Thymus (tissue), 11 donors: ENCODE measurements at regions not wholly inside any gene's neighbourhood (a gene's known extent, or its start where the extent isn't known, plus 50 kb on each side); places are given as distances from the start of the nearest gene placed in this dataset.
"Not testable (repeated sequence)": the region's sequence is repeated elsewhere in the genome, so short reads cannot be mapped to it uniquely, and the experiment has no call there.

Experiments used
- DNase-seq, 9 donors: peaks; one replicate each; pipeline ENCODE4 v3.0.0-alpha.2; 2013; ENCODE audit warnings: low spot score in 9 of 9, low read depth in 6 of 9, missing footprints in 1 of 9
- H3K27ac ChIP-seq, 2 donors: one replicate each; pipeline ENCODE4 v1.5.1; 2013; ENCODE audit warnings: control low read depth in 1 of 2, low read depth in 1 of 2, low read length in 1 of 2, mild to moderate bottlenecking in 1 of 2, moderate library complexity in 1 of 2
- H3K27me3 ChIP-seq, 2 donors: one replicate each; pipeline ENCODE4 v1.5.1; 2013; ENCODE audit warnings: low read length in 1 of 2; ENCODE audit not compliant: control insufficient read depth in 2 of 2, insufficient read depth in 1 of 2
- H3K36me3 ChIP-seq, 2 donors: one replicate each; pipeline ENCODE4 v1.5.1; 2013; ENCODE audit warnings: low read length in 1 of 2, mild to moderate bottlenecking in 1 of 2, moderate library complexity in 1 of 2; ENCODE audit not compliant: control insufficient read depth in 2 of 2, insufficient read depth in 2 of 2
- H3K4me1 ChIP-seq, 2 donors: one replicate each; pipeline ENCODE4 v1.5.1; 2013; ENCODE audit warnings: low read length in 2 of 2; ENCODE audit not compliant: control insufficient read depth in 2 of 2, insufficient read depth in 2 of 2
- H3K4me3 ChIP-seq, 2 donors: one replicate each; pipeline ENCODE4 v1.5.1; 2013; ENCODE audit warnings: low read length in 2 of 2, control low read depth in 1 of 2, mild to moderate bottlenecking in 1 of 2
- H3K9me3 ChIP-seq, 2 donors: one replicate each; pipeline ENCODE4 v1.5.1; 2013; ENCODE audit warnings: low read length in 1 of 2, mild to moderate bottlenecking in 1 of 2; ENCODE audit not compliant: control insufficient read depth in 2 of 2, insufficient read depth in 1 of 2
- WGBS: extraction: QIAGEN DNeasy Blood & Tissue Kit; methylation state at CpG from one replicate; pipeline ENCODE4 v1.1.7; 2013; 5-methylcytosine and 5-hydroxymethylcytosine counted together
- donor health status: healthy.

GRCh38 chr16:64085296-64085695, 1036.6 kb downstream of the CDH11 start:
- no peaks in the 10 kb centered on the region for H3K4me1 ChIP-seq
- H3K9me3 ChIP-seq, result no peaks in the 10 kb centered on the region
- no peaks in the 10 kb centered on the region for H3K36me3 ChIP-seq
- no peak overlapping the region for H3K4me3 ChIP-seq
- H3K27me3 ChIP-seq, result no peaks in the 10 kb centered on the region
- H3K27ac ChIP-seq, result no peak overlapping the region
- WGBS, result 79% methylated on average over 4 of the region's 4 CpGs
- DNase-seq, result no peak

DNA sequence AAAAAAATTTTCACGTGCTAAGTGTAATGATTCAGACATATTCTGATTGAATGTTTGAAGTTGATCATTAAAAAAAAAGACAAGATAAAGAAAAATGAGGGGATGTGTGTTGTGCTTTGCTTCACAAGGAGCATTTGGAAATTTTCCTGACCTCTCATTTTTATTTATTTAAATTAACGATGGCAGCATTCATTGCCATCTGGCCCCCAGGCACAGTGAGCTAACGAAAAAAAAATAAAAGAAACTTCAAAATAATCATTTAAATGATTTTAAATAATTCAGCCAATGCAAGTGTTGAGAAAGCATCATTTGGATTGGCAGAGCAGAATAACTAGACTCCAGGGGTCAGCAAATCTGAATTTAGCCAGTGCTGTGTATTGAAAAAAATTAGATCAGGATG, 1037.2 kb downstream of the CDH11 start:
- no peaks in the 10 kb centered on the region for H3K36me3 ChIP-seq
- H3K9me3 ChIP-seq, result no peaks in the 10 kb centered on the region
- H3K27me3 ChIP-seq, result no peaks in the 10 kb centered on the region
- no peak for DNase-seq
- WGBS, result 92% methylated on average over 3 of the region's 3 CpGs
- no peak overlapping the region for H3K27ac ChIP-seq
- no peaks in the 10 kb centered on the region for H3K4me1 ChIP-seq
- H3K4me3 ChIP-seq, result no peak overlapping the region

GRCh38 chr16:64083428-64084129, 1038.3 kb downstream of the CDH11 start:
- no peak overlapping the region for H3K4me3 ChIP-seq
- DNase-seq, result no peak
- H3K9me3 ChIP-seq, result no peaks in the 10 kb centered on the region
- 91% methylated on average over 4 of the region's 4 CpGs for whole genome bisulfite sequencing
- no peaks in the 10 kb centered on the region for H3K4me1 ChIP-seq
- H3K36me3 ChIP-seq, result no peaks in the 10 kb centered on the region
- H3K27ac ChIP-seq, result no peak overlapping the region
- no peaks in the 10 kb centered on the region for H3K27me3 ChIP-seq

- 97% methylated on average over 2 of the region's 2 CpGs for WGBS
- Histone ChIP-seq H3K36me3 (no peaks in the 10 kb centered on the region), H3K9me3 (no peaks in the 10 kb centered on the region), H3K27me3 (no peaks in the 10 kb centered on the region), H3K4me3 (no peak overlapping the region), H3K27ac (no peak overlapping the region), H3K4me1 (no peaks in the 10 kb centered on the region)
- DNase-seq, result no peak
These were observed 1044.6 kb downstream of the CDH11 start for GRCh38 chr16:64077242-64077641.

- Histone ChIP-seq H3K9me3 (no peaks in the 10 kb centered on the region), H3K36me3 (no peaks in the 10 kb centered on the region), H3K4me1 (no peaks in the 10 kb centered on the region), H3K27ac (no peak overlapping the region), H3K4me3 (no peak overlapping the region), H3K27me3 (no peaks in the 10 kb centered on the region)
- 88% methylated on average over 3 of the region's 3 CpGs for WGBS
- DNase-seq, result no peak
These were observed 1047.2 kb downstream of the CDH11 start for GRCh38 chr16:64074706-64075105.

- not testable (repeated sequence) for H3K9me3 ChIP-seq, H3K27ac ChIP-seq, H3K27me3 ChIP-seq, H3K36me3 ChIP-seq, H3K4me3 ChIP-seq, H3K4me1 ChIP-seq, DNase-seq
- 96% methylated on average over 34 of the region's 34 CpGs for whole genome bisulfite sequencing
These were observed 1049.6 kb downstream of the CDH11 start for GRCh38 chr16:64072131-64072730.

GRCh38 chr16:64065523-64065922, 1056.3 kb downstream of the CDH11 start:
- Histone ChIP-seq H3K9me3 (no peaks in the 10 kb centered on the region), H3K4me3 (no peak overlapping the region), H3K36me3 (no peaks in the 10 kb centered on the region), H3K4me1 (no peaks in the 10 kb centered on the region), H3K27ac (no peak overlapping the region), H3K27me3 (no peaks in the 10 kb centered on the region)
- 88% methylated on average over 1 of the region's 1 CpG for WGBS
- DNase-seq, result no peak

DNA sequence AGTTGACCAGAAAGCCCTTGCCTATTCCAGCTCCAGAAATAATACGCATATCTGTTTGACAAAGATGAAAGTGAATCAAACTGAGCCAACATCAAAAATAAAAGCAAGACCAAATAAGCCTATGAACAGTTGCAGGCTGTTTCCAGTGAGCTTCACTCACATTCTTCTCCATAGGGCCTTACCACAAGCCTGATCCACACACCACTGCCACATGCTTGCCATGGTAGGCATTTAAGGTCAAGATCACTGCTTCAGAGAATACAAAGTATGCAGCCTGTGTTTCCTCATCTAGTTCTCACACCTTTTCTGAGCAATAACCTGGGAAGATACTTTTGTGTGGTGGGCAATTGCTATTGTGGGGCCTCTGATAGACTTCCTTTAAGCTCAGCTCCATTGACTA, 1060.2 kb downstream of the CDH11 start:
- Histone ChIP-seq H3K36me3 (no peaks in the 10 kb centered on the region), H3K4me1 (no peaks in the 10 kb centered on the region), H3K27me3 (no peaks in the 10 kb centered on the region), H3K4me3 (no peak overlapping the region), H3K27ac (no peak overlapping the region), H3K9me3 (no peaks in the 10 kb centered on the region)
- DNase-seq, result no peak
- 93% methylated on average over 1 of the region's 1 CpG for WGBS

DNA sequence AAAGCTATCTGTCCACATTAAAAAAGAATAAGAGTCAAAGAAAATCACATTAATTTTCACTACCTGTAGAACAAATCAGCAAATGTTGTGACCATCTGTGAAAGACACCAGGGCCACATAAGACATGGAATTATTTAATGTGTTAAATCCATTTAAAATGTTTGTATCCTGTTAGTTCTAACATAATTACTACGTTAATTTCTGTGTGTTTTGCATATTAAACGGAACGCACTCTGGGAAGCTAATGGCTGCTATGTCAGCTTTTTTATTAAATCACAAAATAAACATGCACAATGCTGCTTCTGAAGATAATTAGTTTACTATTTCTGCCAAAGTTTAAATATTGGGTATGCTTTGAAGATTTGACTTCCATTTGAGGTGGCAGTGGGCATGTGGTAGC, 1061.2 kb downstream of the CDH11 start:
- Histone ChIP-seq H3K36me3 (no peaks in the 10 kb centered on the region), H3K27me3 (no peaks in the 10 kb centered on the region), H3K9me3 (no peaks in the 10 kb centered on the region), H3K27ac (no peak overlapping the region), H3K4me1 (no peaks in the 10 kb centered on the region), H3K4me3 (no peak overlapping the region)
- no peak for DNase-seq
- whole genome bisulfite sequencing, result 95% methylated on average over 3 of the region's 3 CpGs
